Omental fat pad (tissue), 3 donors: ENCODE measurements at regions not wholly inside any gene's neighbourhood (a gene's known extent, or its start where the extent isn't known, plus 50 kb on each side); places are given as distances from the start of the nearest gene placed in this dataset.

Experiments
- ATAC-seq: fragments of 150-250 bp; one replicate; pipeline ENCODE4 v1.9.1; 2016; ENCODE audit warnings: mild to moderate bottlenecking, moderate library complexity; ENCODE audit not compliant: low FRiP score
- DNase-seq: peaks from one replicate; pipeline ENCODE4 v3.0.0-alpha.2; 2019; ENCODE audit warnings: low spot score
- CTCF ChIP-seq, 3 donors: fragments of 450-650 bp; IDR thresholded peaks; one replicate each; pipeline ENCODE4 v1.5.1; 2016 to 2017; ENCODE audit warnings: antibody characterized with exemption in 3 of 3, mild to moderate bottlenecking in 3 of 3, moderate library complexity in 2 of 3

DNA sequence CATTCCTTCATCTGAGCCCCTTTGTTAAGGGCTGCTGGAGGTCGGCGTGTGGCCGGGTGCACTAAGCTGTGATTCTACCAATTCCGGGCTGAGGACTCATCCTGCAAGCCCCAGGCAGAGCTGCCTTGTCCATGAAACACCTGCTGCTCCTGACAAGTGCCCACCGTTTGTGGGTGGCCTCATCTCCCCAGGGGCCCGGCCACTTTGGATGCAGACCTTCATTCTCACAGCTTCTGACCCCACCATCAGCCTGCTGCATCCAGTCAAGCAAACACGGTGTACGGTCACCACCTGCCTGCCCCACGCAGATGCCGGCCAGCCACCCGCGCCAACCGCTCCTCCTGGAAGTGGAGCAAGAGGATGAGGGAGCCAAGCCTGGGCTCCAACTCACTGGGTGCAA is 382.7 kb downstream of the THBS2 start:
- no peak for ATAC-seq
- no peak for TF ChIP-seq CTCF (IDR thresholded peaks at IDR 0.05)
- DNase-seq, result no peak

- ATAC-seq, result no peak
- no peak for TF ChIP-seq CTCF (IDR thresholded peaks at IDR 0.05)
- no peak for DNase-seq
Measured at GRCh38 chr6:168867247-168868102, 386.2 kb downstream of the THBS2 start.

GRCh38 chr6:168866534-168866933 is 387.1 kb downstream of the THBS2 start:
- no peak for TF ChIP-seq CTCF (IDR thresholded peaks at IDR 0.05)
- ATAC-seq (peak; percentile 46), DNase-seq (no peak)

DNA sequence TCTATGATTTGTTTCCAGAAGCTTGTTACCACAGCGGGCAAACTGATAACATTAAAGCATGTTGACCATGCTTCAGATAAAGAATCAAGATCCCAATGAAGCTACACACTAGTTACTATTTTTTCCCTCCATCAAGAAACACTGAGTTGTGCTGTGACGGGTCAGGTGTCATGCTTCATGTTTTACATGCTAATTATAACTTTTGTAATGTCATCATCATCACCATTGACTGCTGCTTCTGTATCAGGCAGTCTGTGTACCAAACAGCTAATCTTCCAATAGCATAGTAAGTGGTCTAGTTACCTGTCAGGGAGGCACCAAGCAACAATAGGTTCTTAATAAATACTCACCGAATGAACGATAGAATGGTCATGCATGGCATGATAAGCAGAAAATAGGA is 388.1 kb downstream of the THBS2 start:
- no peak for ATAC-seq
- no peak for TF ChIP-seq CTCF (IDR thresholded peaks at IDR 0.05)
- no peak for DNase-seq

DNA sequence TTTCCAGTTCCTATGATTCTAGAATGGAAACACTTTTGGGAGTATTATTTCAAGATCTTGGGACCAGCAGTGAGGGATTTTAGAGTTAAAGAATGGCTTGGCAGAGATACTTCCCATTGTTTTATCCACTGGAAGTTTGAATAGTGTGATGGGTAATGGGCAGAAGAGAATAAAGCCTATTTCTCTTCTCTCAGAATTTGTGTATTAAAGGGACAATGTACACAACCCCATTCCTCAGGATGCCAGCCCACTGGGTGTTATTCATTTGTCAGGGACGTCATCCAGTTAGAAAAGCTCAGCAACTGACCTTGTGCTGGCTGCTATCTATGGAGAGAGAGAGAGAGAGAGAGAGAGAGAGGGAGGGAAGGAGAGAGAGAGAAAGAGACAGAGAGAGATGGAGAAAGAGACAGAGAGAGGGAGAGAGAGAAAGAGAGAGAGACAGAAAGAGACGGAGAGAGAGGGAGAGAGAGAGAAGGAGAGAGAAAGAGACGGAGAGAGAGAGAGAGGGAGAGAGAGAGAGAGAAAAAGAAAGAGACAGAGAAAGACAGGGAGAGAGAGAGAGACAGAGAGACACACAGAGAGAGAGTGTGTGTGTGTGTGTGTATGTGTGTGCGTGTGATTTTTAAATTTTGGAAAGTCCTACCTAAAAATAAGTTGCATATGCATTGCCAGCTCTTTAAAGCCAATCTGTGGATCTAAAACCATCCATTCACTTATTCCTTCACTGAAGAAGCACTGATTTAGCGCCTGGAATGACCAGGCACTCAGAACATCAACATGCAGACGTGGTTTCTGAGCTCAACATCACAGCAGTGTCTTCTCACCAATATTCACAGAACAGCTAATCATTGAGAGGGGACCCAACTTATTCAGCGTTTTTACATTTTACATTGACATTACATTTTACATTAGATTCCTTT is 388.8 kb downstream of the THBS2 start:
- no peak for DNase-seq
- no peak for ATAC-seq
- no peak for TF ChIP-seq CTCF (IDR thresholded peaks at IDR 0.05)

GRCh38 chr6:168863467-168863866 is 390.2 kb downstream of the THBS2 start:
- no peak for DNase-seq
- no peak for ATAC-seq
- no peak for TF ChIP-seq CTCF (IDR thresholded peaks at IDR 0.05)
